Astrocyte of the spinal cord (primary cell): ENCODE measurements at regions not wholly inside any gene's neighbourhood (a gene's known extent, or its start where the extent isn't known, plus 50 kb on each side); places are given as distances from the start of the nearest gene placed in this dataset.

ENCODE experiments used
- DNase-seq: peaks from one replicate; pipeline ENCODE4 v3.0.0; 2011; ENCODE audit warnings: low read depth, low spot score
- H3K4me3 ChIP-seq: 2 replicates; pipeline ENCODE4 v1.5.1; 2011; ENCODE audit warnings: low read depth, mild to moderate bottlenecking, low read length, moderate library complexity
- in situ Hi-C: cut with HindIII; loops from 2 replicates; pipeline ENCODE4 v1.10.0; 2017; ENCODE audit warnings: low sequenced_read_pairs
- TF ChIP-seq, protein P1 (sequence below): IDR thresholded peaks from 2 replicates; pipeline ENCODE4 v1.5.1; 2012; ENCODE audit warnings: low read depth, mild to moderate bottlenecking, low read length, inconsistent platforms

DNA sequence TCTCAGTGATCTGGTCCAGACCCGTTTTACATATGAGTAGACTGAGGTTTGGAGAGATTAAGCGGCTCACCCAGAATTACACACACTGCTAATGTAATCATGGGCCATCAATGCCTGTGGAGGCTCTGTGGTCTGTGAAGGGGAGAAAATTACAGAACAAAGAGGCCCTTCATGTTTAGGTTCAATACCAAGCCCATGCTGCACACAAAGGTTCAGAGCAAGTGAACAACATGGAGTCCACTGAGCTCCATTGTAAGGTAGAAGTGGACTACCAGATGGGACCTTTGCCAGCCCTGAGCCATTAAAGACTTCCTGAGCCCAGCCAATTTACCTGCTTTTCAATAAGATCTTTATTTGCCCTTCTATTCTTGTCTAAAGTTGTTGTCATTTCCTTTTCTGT is 109.8 kb downstream of the LUZP4 start:
- no peak overlapping the region for H3K4me3 ChIP-seq
- TF ChIP-seq, protein P1, sequence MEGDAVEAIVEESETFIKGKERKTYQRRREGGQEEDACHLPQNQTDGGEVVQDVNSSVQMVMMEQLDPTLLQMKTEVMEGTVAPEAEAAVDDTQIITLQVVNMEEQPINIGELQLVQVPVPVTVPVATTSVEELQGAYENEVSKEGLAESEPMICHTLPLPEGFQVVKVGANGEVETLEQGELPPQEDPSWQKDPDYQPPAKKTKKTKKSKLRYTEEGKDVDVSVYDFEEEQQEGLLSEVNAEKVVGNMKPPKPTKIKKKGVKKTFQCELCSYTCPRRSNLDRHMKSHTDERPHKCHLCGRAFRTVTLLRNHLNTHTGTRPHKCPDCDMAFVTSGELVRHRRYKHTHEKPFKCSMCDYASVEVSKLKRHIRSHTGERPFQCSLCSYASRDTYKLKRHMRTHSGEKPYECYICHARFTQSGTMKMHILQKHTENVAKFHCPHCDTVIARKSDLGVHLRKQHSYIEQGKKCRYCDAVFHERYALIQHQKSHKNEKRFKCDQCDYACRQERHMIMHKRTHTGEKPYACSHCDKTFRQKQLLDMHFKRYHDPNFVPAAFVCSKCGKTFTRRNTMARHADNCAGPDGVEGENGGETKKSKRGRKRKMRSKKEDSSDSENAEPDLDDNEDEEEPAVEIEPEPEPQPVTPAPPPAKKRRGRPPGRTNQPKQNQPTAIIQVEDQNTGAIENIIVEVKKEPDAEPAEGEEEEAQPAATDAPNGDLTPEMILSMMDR = no peak
- in situ Hi-C loops = no loop called here
- DNase-seq = no peak

DNA sequence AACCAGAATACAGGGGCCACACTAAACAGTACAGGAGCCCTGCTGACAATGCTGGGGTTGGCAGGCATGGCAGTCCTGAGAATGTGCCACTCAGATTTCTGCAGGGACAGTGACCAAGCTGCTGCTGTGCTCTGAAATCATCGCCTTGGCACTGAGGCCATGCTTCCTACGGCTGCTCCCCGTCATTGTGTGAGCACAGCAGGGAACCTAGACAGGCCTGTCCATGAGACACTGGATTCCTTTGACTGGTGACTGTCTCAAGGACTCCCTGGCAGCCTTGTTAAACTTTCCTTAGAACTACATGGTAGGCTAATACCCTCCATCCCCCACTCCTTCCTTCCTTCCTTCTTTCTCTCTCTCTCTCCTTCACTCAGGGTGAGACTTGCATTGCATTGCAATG is 111.4 kb downstream of the LUZP4 start:
- TF ChIP-seq, protein P1 = no peak
- no peak for DNase-seq
- in situ Hi-C loops = no loop called here
- no peak overlapping the region for H3K4me3 ChIP-seq

DNA sequence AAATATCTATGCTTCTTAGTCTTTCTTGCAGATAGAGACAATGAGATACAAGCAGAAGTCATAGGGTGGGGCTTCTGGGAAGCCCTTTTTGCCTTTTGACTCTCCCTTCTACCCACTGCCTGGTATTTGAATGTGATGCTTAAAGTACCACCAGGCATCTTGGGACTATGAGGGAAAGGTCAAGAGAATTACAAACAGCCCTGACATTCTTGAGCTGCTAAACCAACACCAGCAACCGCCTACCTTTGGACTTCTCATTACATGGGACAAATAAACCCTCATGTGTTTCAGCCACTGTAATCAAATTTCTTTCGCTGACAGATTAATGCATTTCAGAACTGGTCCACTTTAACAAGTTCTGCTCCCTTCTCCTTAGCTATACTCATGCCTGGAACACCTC is 112.8 kb downstream of the LUZP4 start:
- H3K4me3 ChIP-seq = no peak overlapping the region
- in situ Hi-C loops = no loop called here
- TF ChIP-seq, protein P1 = no peak

DNA sequence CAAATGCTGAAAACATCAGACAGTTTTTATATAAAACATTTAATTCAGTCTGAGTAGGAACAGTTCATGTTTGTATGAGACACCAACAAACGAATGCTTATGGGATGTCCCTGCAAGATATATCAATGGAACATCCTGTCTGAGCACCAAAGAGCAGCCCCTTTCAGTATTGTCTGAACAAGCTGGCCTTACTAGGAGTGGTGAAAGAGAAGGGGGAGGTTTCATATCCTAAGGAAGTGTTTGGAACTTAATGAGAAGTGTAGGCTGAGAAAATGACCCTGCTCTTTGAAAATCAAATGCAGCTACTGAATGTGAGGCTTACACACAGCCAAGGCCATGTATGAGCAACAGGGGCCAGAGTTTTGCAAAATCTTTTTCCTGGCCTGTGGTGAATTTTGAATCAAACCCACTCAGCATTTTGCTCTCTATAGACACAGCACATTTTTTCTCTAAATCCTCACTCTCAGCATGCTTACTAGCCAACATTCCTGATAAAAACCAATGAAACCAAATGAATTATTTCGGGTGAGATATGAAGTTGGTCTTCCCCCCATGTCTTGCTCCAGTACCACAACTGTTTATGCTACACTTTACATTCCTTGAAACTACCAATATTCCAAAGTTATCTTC is 119.4 kb downstream of the LUZP4 start:
- TF ChIP-seq, protein P1 = no peak
- peak; percentile 29 for DNase-seq
- in situ Hi-C loops = no loop called here
- no peak overlapping the region for H3K4me3 ChIP-seq

More for the DNA sequence above, 112.8 kb downstream of the LUZP4 start:
- no peak for DNase-seq

DNA sequence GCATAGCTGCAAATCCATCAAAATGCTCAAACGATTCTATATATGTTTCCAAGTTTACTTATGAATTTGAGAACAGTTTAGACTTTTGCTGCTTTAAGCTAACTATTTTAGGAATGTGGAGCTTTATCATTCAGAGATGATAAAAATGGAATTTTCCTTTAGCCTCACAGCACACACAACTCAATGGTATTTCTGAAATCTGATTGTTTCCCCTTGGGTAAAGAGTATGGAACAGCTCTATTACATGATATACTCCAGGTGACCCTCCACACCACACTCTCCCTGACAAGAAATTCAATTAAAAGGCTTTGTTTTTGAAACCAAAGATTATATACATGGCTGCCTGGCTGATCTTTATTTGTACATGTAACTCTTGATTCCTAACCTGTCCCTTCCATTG is 120.0 kb downstream of the LUZP4 start:
- in situ Hi-C loops = no loop called here
- TF ChIP-seq, protein P1 = no peak
- no peak overlapping the region for H3K4me3 ChIP-seq

DNA sequence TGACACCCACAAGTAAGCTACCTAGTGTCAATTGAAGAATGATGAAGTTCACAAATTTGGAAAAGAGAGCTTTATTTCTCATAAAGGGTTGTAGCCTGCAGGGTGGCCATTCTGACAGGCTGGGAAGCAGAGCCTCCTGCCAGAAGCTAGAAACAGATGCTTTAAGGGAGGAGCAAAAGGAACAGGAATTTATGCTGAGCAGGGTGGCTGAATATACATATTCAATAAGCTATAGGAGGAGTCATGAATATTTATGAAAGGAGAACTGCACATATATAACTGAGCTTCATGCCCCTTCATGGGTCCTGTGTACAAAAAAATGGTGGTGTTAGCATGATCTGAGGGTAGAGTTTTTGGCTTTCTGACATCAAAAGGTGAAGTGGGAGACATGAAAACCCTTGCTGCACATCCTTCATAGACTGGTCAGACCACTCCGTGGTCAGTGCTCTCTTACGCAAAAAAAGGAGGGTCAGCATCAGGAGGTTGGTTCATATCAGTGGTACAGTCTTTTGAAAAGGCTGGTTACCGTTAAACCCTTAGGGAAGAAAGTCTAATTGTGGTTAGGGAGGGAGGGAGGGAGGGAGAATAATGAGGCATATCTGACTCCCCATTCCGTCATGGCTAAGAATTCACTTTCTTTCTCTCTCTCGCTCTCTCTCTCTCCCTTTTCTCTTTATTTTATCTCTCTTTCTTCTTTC is 121.4 kb downstream of the LUZP4 start:
- no peak overlapping the region for H3K4me3 ChIP-seq
- TF ChIP-seq, protein P1 = no peak
- in situ Hi-C loops = no loop called here
- no peak for DNase-seq

More for the DNA sequence above, 120.0 kb downstream of the LUZP4 start:
- no peak for DNase-seq
